Activated CD4-positive, alpha-beta T cell treated with anti-CD3 and anti-CD28 coated beads, Interleukin-2, amount 10 ng/mL, durations not matched to agents 7 days and 5 days (primary cell): ENCODE measurements at regions not wholly inside any gene's neighbourhood (a gene's known extent, or its start where the extent isn't known, plus 50 kb on each side); places are given as distances from the start of the nearest gene placed in this dataset.

Experiments used
- CTCF ChIA-PET: fragments of 350-600 bp; sonication (Branson Sonifier 250); formaldehyde crosslinking; loops from one replicate; lab custom pipeline; 2021; ENCODE audit warnings: antibody characterized with exemption; lab: Charles Lee
- POLR2A ChIA-PET: fragments of 350-600 bp; sonication (Branson Sonifier 250); formaldehyde crosslinking; loops from one replicate; lab custom pipeline; 2021; ENCODE audit warnings: antibody characterized with exemption; lab: Charles Lee
- DNase-seq: peaks from one replicate; pipeline ENCODE4 v3.0.0-alpha.2; 2020
- H3K27ac Mint-ChIP-seq: one replicate; pipeline ENCODE4 v1.8.0; 2021; ENCODE audit warnings: mild to moderate bottlenecking, moderate library complexity, mixed read lengths
- H3K27me3 Mint-ChIP-seq: one replicate; pipeline ENCODE4 v1.8.0; 2021; ENCODE audit warnings: mixed read lengths
- H3K36me3 Mint-ChIP-seq: one replicate; pipeline ENCODE4 v1.8.0; 2021; ENCODE audit warnings: low read depth, mixed read lengths
- H3K4me1 Mint-ChIP-seq: one replicate; pipeline ENCODE4 v1.8.0; 2021; ENCODE audit warnings: mixed read lengths
- H3K4me3 Mint-ChIP-seq: one replicate; pipeline ENCODE4 v1.8.0; 2021; ENCODE audit warnings: mild to moderate bottlenecking, moderate library complexity, mixed read lengths
- H3K9me3 Mint-ChIP-seq: one replicate; pipeline ENCODE4 v1.8.0; 2021; ENCODE audit warnings: mixed read lengths

GRCh38 chr3:139201446-139202225 is 142.2 kb upstream of the MRPS22 start:
- no peaks in the 10 kb centered on the region for H3K36me3 Mint-ChIP-seq
- POLR2A ChIA-PET: no interaction called here
- no peak overlapping the region for H3K4me3 Mint-ChIP-seq
- no peaks in the 10 kb centered on the region for H3K4me1 Mint-ChIP-seq
- peaks cover 3% of the 10 kb centered on the region for H3K9me3 Mint-ChIP-seq
- no peak overlapping the region for H3K27ac Mint-ChIP-seq
- H3K27me3 Mint-ChIP-seq: peaks cover 7% of the 10 kb centered on the region
- CTCF ChIA-PET: no interaction called here
- DNase-seq: no peak

DNA sequence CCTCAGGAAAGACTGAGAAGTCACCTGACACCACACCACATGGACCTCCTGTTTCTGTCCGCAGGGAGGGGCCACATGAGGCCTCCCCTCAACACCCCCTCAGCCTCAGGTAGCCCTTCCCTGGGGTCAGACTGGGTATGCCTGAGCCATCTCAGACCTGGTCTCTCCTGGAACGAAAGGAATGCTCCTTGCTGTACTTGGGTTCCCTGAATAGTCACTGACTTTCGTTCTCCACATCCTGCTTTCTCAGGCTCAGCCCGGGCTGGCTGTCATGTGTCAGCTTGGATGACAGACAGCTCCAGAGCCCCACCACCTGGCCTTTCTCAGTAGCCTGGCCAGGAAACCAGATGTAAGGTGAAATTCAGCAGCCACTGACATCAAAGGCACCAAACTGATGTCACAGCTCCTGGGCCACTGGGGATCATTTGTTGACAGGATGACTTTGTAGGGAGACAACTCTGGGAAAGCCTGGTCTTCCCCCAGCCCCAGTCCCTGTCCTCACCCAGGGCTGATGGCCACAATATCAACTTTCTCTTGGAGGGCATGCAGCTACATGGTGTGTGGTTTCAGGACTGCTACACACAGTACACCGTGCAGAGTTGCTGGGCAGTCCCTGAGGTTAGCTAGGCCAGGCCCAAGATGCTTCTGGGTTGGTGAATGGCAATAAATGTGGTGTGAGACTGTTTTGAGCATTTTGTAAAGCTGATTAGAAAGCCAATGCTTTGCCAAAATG is 141.4 kb upstream of the MRPS22 start:
- H3K4me3 Mint-ChIP-seq: no peak overlapping the region
- no peaks in the 10 kb centered on the region for H3K9me3 Mint-ChIP-seq
- DNase-seq: peak; percentile 11
- H3K27ac Mint-ChIP-seq: no peak overlapping the region
- H3K36me3 Mint-ChIP-seq: no peaks in the 10 kb centered on the region
- ChIA-PET CTCF (interaction anchor here (1.0 kb wide), 1 partner anchor 14 kb away, joined by 3 read pairs; no protein-coding TSS in a partner anchor), POLR2A (no interaction called here)
- H3K4me1 Mint-ChIP-seq: no peaks in the 10 kb centered on the region
- H3K27me3 Mint-ChIP-seq: peaks cover 7% of the 10 kb centered on the region

DNA sequence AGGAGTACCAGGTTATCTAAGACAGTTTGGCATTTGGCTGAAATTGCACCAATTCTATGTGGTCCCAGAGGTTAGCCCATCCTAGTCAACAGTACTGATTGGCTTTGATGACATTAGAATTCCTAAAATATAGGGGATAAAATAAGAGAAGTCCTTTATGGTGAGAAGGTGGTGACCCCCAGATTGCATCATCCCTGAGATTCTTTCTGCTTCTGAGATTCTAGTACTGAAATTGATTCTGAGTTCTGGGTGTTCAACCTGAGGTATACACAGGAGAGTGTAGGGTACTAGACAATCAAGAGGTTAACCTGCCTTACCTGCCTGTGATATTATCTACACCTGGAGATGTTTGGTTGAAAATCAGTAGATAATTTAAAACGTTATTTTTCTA is 140.9 kb upstream of the MRPS22 start:
- Mint-ChIP-seq H3K4me3 (no peak overlapping the region), H3K9me3 (no peaks in the 10 kb centered on the region), H3K4me1 (no peaks in the 10 kb centered on the region), H3K36me3 (no peaks in the 10 kb centered on the region), H3K27ac (no peak overlapping the region), H3K27me3 (peaks cover 7% of the 10 kb centered on the region)
- CTCF ChIA-PET: interaction anchor here (1.0 kb wide), 1 partner anchor 14 kb away, joined by 3 read pairs; no protein-coding TSS in a partner anchor
- DNase-seq: no peak
- POLR2A ChIA-PET: no interaction called here

DNA sequence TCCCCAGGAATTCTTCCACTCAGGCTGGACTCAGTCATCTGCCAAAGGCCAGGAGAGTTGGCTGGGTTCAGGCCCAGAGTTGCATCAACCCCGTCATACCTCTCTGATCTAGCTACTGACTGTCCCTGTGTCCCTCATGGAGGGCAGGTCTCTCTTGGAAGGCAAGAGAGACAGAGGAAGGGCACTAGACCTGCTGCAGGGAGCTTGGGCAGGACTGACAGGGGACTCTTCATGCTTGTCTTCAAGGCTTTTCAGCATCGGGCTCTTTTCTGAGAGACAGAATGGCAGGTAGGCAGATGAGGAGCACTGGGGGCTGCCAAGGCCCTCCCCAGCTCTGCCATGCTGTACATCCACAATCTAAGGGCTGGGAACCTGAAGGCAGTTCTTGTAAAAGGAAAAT is 140.1 kb upstream of the MRPS22 start:
- ChIA-PET POLR2A (no interaction called here), CTCF (no interaction called here)
- no peak for DNase-seq
- H3K4me3 Mint-ChIP-seq: no peak overlapping the region
- no peaks in the 10 kb centered on the region for H3K4me1 Mint-ChIP-seq
- H3K9me3 Mint-ChIP-seq: no peaks in the 10 kb centered on the region
- peaks cover 7% of the 10 kb centered on the region for H3K27me3 Mint-ChIP-seq
- no peaks in the 10 kb centered on the region for H3K36me3 Mint-ChIP-seq
- H3K27ac Mint-ChIP-seq: no peak overlapping the region

DNA sequence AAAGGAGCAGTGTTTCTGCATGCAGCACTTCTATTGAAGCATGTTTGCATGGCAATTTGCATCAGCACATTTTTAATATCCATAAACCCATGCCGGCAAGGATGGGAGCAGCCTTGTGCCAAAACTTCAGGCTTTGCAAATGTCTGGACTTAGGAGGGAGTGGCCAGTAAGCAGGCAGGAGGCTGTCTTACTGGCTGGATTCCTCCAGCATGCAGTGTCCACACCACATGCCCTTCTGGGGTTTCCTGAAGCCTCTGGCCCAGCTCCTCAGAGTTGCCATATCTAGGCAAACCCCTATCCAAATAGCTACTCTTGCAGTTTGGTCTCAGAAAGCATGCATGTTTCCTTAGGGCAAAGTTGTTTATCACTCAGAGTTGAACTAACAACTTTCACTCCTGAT is 139.1 kb upstream of the MRPS22 start:
- Mint-ChIP-seq H3K27me3 (peaks cover 10% of the 10 kb centered on the region), H3K4me3 (no peak overlapping the region), H3K36me3 (no peaks in the 10 kb centered on the region), H3K4me1 (no peaks in the 10 kb centered on the region), H3K27ac (no peak overlapping the region), H3K9me3 (no peaks in the 10 kb centered on the region)
- CTCF ChIA-PET: no interaction called here
- POLR2A ChIA-PET: no interaction called here
- no peak for DNase-seq

- no peak overlapping the region for H3K4me3 Mint-ChIP-seq
- H3K9me3 Mint-ChIP-seq: no peaks in the 10 kb centered on the region
- peaks cover 23% of the 10 kb centered on the region for H3K27me3 Mint-ChIP-seq
- no peaks in the 10 kb centered on the region for H3K4me1 Mint-ChIP-seq
- H3K36me3 Mint-ChIP-seq: no peaks in the 10 kb centered on the region
- H3K27ac Mint-ChIP-seq: no peak overlapping the region
- DNase-seq: no peak
- CTCF ChIA-PET: no interaction called here
- POLR2A ChIA-PET: interaction anchor here (0.6 kb wide), 1 partner anchor 838 kb away, joined by 3 read pairs; no protein-coding TSS in a partner anchor
Observed at GRCh38 chr3:139213936-139214335, 129.9 kb upstream of the MRPS22 start.

DNA sequence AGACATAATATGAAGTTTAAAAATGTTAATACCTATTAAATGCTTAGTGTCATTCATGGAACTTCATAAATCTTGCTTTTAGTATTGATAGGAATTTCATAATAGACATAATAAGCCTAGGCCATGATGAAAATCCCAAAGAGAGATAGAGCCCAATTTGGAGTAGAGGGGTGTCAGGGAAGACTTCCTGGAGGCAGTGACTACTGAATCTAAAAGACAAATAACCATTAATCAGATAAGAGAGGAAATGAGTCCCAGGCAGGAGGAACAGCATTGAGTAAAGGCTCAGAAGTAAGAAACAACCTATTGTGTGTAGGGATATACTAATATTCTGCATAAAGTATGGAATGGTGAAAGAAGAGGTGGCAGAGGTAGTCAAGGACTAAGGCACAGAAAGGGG is 126.9 kb upstream of the MRPS22 start:
- ChIA-PET POLR2A (no interaction called here), CTCF (no interaction called here)

DNA sequence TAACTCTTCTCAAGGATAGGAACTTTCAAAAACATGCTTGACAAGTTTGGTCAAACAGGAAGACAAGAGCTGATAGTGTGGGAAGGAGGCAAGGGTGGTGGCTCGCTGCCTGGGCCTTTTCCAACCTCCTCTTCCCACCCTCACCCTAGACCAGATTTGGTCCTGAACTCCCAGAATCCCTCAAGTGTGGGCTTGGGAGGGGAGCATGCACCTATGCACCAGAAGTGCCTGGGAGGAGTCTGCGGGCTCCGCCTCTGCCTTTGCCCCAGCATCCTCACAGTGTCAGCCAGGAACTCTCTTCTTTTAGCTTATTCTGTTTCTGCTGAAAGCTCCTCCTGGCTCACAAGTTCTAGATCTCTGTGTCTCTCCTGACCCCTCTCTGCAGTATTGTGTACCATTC is 126.2 kb upstream of the MRPS22 start:
- Mint-ChIP-seq H3K9me3 (no peaks in the 10 kb centered on the region), H3K27ac (no peak overlapping the region), H3K27me3 (peaks cover 13% of the 10 kb centered on the region), H3K4me3 (no peak overlapping the region), H3K36me3 (no peaks in the 10 kb centered on the region), H3K4me1 (no peaks in the 10 kb centered on the region)
- ChIA-PET CTCF (no interaction called here), POLR2A (no interaction called here)
- DNase-seq: no peak

More for the DNA sequence above, 126.9 kb upstream of the MRPS22 start:
- no peaks in the 10 kb centered on the region for H3K36me3 Mint-ChIP-seq
- H3K27ac Mint-ChIP-seq: no peak overlapping the region
- peaks cover 13% of the 10 kb centered on the region for H3K27me3 Mint-ChIP-seq
- H3K4me3 Mint-ChIP-seq: no peak overlapping the region
- H3K9me3 Mint-ChIP-seq: no peaks in the 10 kb centered on the region
- H3K4me1 Mint-ChIP-seq: no peaks in the 10 kb centered on the region
- DNase-seq: no peak

- H3K4me3 Mint-ChIP-seq: no peak overlapping the region
- no peak overlapping the region for H3K27ac Mint-ChIP-seq
- peaks cover 12% of the 10 kb centered on the region for H3K27me3 Mint-ChIP-seq
- CTCF ChIA-PET: no interaction called here
- POLR2A ChIA-PET: no interaction called here
- no peaks in the 10 kb centered on the region for H3K9me3 Mint-ChIP-seq
- no peak for DNase-seq
- H3K36me3 Mint-ChIP-seq: no peaks in the 10 kb centered on the region
- no peaks in the 10 kb centered on the region for H3K4me1 Mint-ChIP-seq
Observed at GRCh38 chr3:139218046-139218445, 125.8 kb upstream of the MRPS22 start.

- H3K36me3 Mint-ChIP-seq: no peaks in the 10 kb centered on the region
Observed at GRCh38 chr3:139219463-139219862, 124.4 kb upstream of the MRPS22 start.

GRCh38 chr3:139222100-139222657 is 121.6 kb upstream of the MRPS22 start:
- H3K4me3 Mint-ChIP-seq: no peak overlapping the region
- no peaks in the 10 kb centered on the region for H3K36me3 Mint-ChIP-seq
- no peak overlapping the region for H3K27ac Mint-ChIP-seq
- H3K27me3 Mint-ChIP-seq: no peaks in the 10 kb centered on the region
- DNase-seq: no peak
- CTCF ChIA-PET: no interaction called here
- H3K4me1 Mint-ChIP-seq: no peaks in the 10 kb centered on the region
- no peaks in the 10 kb centered on the region for H3K9me3 Mint-ChIP-seq
- POLR2A ChIA-PET: no interaction called here

More at GRCh38 chr3:139219463-139219862, 124.4 kb upstream of the MRPS22 start:
- Mint-ChIP-seq H3K4me3 (no peak overlapping the region), H3K27ac (no peak overlapping the region), H3K9me3 (no peaks in the 10 kb centered on the region), H3K27me3 (peaks cover 7% of the 10 kb centered on the region), H3K4me1 (no peaks in the 10 kb centered on the region)
- DNase-seq: no peak
- ChIA-PET POLR2A (no interaction called here), CTCF (no interaction called here)

- ChIA-PET POLR2A (no interaction called here), CTCF (no interaction called here)
- no peak for DNase-seq
- H3K36me3 Mint-ChIP-seq: no peaks in the 10 kb centered on the region
- H3K27me3 Mint-ChIP-seq: peaks cover 2% of the 10 kb centered on the region
- no peaks in the 10 kb centered on the region for H3K9me3 Mint-ChIP-seq
- H3K4me3 Mint-ChIP-seq: no peak overlapping the region
- H3K4me1 Mint-ChIP-seq: no peaks in the 10 kb centered on the region
- no peak overlapping the region for H3K27ac Mint-ChIP-seq
Observed at GRCh38 chr3:139225548-139225947, 118.3 kb upstream of the MRPS22 start.

- Mint-ChIP-seq H3K9me3 (no peaks in the 10 kb centered on the region), H3K4me3 (no peak overlapping the region), H3K4me1 (no peaks in the 10 kb centered on the region), H3K27ac (no peak overlapping the region), H3K27me3 (peaks cover 2% of the 10 kb centered on the region), H3K36me3 (no peaks in the 10 kb centered on the region)
- ChIA-PET POLR2A (no interaction called here), CTCF (no interaction called here)
- DNase-seq: no peak
Observed at GRCh38 chr3:139226731-139227130, 117.1 kb upstream of the MRPS22 start.
